ENCODE measurements at regions not wholly inside any gene's neighbourhood (a gene's known extent, or its start where the extent isn't known, plus 50 kb on each side); places are given as distances from the start of the nearest gene placed in this dataset.

- no peak for TF ChIP-seq CTCF (conservative IDR thresholded peaks at IDR 0.05; ENCODE audit: low read depth, low read length)
- TF ChIP-seq EZH2 (IDR thresholded peaks at IDR 0.05; ENCODE audit: borderline replicate concordance, low read depth, low read length, poor library complexity, severe bottlenecking) = no peak
- no peaks in the 10 kb centered on the region for H3K9me3 ChIP-seq (ENCODE audit: low read depth, low read length, poor library complexity, severe bottlenecking)
- ChIA-PET POLR2A (ENCODE audit: low non-redundant PET) (no interaction called here), CTCF (no interaction called here)
- no peaks in the 10 kb centered on the region for H3K36me3 ChIP-seq (ENCODE audit: insufficient read depth, low read length, poor library complexity, severe bottlenecking)
- intact Hi-C loops (cut with micrococcal nuclease; ENCODE audit: unreplicated experiment) = no loop called here
- peaks cover 1% of the 10 kb centered on the region for H3K27me3 ChIP-seq (replicated peaks; ENCODE audit: insufficient read depth, low read depth, low read length, poor library complexity)
- DNase-seq (ENCODE audit: low spot score) = no peak
- H3K4me1 ChIP-seq (ENCODE audit: insufficient read depth, low read length, poor library complexity, severe bottlenecking) = no peaks in the 10 kb centered on the region
- no peak overlapping the region for H3K4me3 ChIP-seq (ENCODE audit: low read depth, low read length, poor library complexity, severe bottlenecking)
- no TSS peak for BruUV-seq (replicated peaks)
- H3K27ac ChIP-seq (ENCODE audit: low read depth, low read length, poor library complexity, severe bottlenecking) = no peak overlapping the region
Measured at GRCh38 chr5:112472614-112473013, 53.5 kb upstream of the EPB41L4A start.

DNA sequence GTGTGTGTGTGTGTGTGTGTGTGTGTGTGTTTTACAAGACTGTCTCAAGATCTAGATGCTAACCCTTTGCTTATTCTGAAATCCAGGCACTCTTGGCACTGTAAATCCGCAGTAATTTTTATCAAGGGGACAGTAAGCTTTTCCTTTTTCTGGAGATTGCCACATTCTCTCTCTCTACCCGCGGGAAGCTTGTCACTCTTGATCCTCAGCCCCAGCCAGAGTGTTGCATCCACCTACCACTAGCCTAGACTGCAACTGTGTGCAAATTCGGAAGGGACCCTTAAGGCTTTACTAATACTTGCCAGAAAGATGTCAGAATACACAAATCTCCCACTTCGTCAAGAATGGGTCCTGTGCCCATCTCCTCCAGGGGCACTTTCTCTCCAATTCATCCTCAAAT lies 54.9 kb upstream of the EPB41L4A start:
- no peak for DNase-seq (ENCODE audit: low spot score)
- H3K9me3 ChIP-seq (ENCODE audit: low read depth, low read length, poor library complexity, severe bottlenecking) = no peaks in the 10 kb centered on the region
- H3K4me1 ChIP-seq (ENCODE audit: insufficient read depth, low read length, poor library complexity, severe bottlenecking) = no peaks in the 10 kb centered on the region
- no peak overlapping the region for H3K4me3 ChIP-seq (ENCODE audit: low read depth, low read length, poor library complexity, severe bottlenecking)
- no TSS peak for BruUV-seq (replicated peaks)
- ChIA-PET CTCF (no interaction called here), POLR2A (ENCODE audit: low non-redundant PET) (no interaction called here)
- no peak for TF ChIP-seq EZH2 (IDR thresholded peaks at IDR 0.05; ENCODE audit: borderline replicate concordance, low read depth, low read length, poor library complexity, severe bottlenecking)
- no peak for TF ChIP-seq CTCF (conservative IDR thresholded peaks at IDR 0.05; ENCODE audit: low read depth, low read length)
- peaks cover 10% of the 10 kb centered on the region for H3K27me3 ChIP-seq (replicated peaks; ENCODE audit: insufficient read depth, low read depth, low read length, poor library complexity)
- H3K36me3 ChIP-seq (ENCODE audit: insufficient read depth, low read length, poor library complexity, severe bottlenecking) = no peaks in the 10 kb centered on the region
- intact Hi-C loops (cut with micrococcal nuclease; ENCODE audit: unreplicated experiment) = no loop called here
- no peak overlapping the region for H3K27ac ChIP-seq (ENCODE audit: low read depth, low read length, poor library complexity, severe bottlenecking)

GRCh38 chr5:112475747-112476365 lies 56.8 kb upstream of the EPB41L4A start:
- H3K27ac ChIP-seq (ENCODE audit: low read depth, low read length, poor library complexity, severe bottlenecking) = no peak overlapping the region
- H3K36me3 ChIP-seq (ENCODE audit: insufficient read depth, low read length, poor library complexity, severe bottlenecking) = no peaks in the 10 kb centered on the region
- no peak overlapping the region for H3K4me3 ChIP-seq (ENCODE audit: low read depth, low read length, poor library complexity, severe bottlenecking)
- peaks cover 10% of the 10 kb centered on the region for H3K27me3 ChIP-seq (replicated peaks; ENCODE audit: insufficient read depth, low read depth, low read length, poor library complexity)
- H3K4me1 ChIP-seq (ENCODE audit: insufficient read depth, low read length, poor library complexity, severe bottlenecking) = no peaks in the 10 kb centered on the region
- no TSS peak for BruUV-seq (replicated peaks)
- intact Hi-C loops (cut with micrococcal nuclease; ENCODE audit: unreplicated experiment) = no loop called here
- ChIA-PET CTCF (no interaction called here), POLR2A (ENCODE audit: low non-redundant PET) (no interaction called here)
- DNase-seq (ENCODE audit: low spot score) = no peak
- no peaks in the 10 kb centered on the region for H3K9me3 ChIP-seq (ENCODE audit: low read depth, low read length, poor library complexity, severe bottlenecking)
- TF ChIP-seq CTCF (conservative IDR thresholded peaks at IDR 0.05; ENCODE audit: low read depth, low read length) (no peak), EZH2 (IDR thresholded peaks at IDR 0.05; ENCODE audit: borderline replicate concordance, low read depth, low read length, poor library complexity, severe bottlenecking) (no peak)

Measured in A673 (cell line).